Uterus (tissue), 3 donors: ENCODE measurements at regions not wholly inside any gene's neighbourhood (a gene's known extent, or its start where the extent isn't known, plus 50 kb on each side); places are given as distances from the start of the nearest gene placed in this dataset.

ENCODE experiments used
- DNase-seq, 2 donors: peaks; one replicate each; pipeline ENCODE4 v3.0.0-alpha.2; 2019 to 2020
- H3K27ac ChIP-seq, 2 donors: fragments of 200-600 bp; sonication (generic); 1 replicate in 1 of 2; 2 replicates in 1 of 2; pipeline ENCODE4 v1.5.1; 2016 to 2018
- H3K27me3 ChIP-seq, 2 donors: fragments of 200-600 bp; sonication (generic); one replicate each; pipeline ENCODE4 v1.5.1; 2018 to 2019; ENCODE audit warnings: control low read depth in 1 of 2
- H3K36me3 ChIP-seq, 2 donors: fragments of 200-600 bp; sonication (generic); one replicate each; pipeline ENCODE4 v1.5.1; 2019; ENCODE audit warnings: control low read depth in 1 of 2
- H3K4me1 ChIP-seq, 2 donors: fragments of 200-600 bp; sonication (generic); one replicate each; pipeline ENCODE4 v1.5.1; 2018 to 2019; ENCODE audit warnings: control low read depth in 1 of 2
- H3K4me3 ChIP-seq, 2 donors: fragments of 200-600 bp; sonication (generic); 1 replicate in 1 of 2; 2 replicates in 1 of 2; pipeline ENCODE4 v1.5.1; 2018 to 2019; ENCODE audit warnings: mild to moderate bottlenecking in 1 of 2
- H3K9me3 ChIP-seq, 2 donors: fragments of 200-600 bp; sonication (generic); one replicate each; pipeline ENCODE4 v1.5.1; 2019; ENCODE audit warnings: control low read depth in 1 of 2
- POLR2A ChIP-seq, 2 donors: fragments of 450-650 bp; IDR thresholded peaks; one replicate each; pipeline ENCODE4 v1.6.1; 2016; ENCODE audit warnings: antibody characterized with exemption in 2 of 2, mild to moderate bottlenecking in 1 of 2, moderate library complexity in 1 of 2
- intact Hi-C: fragments of 100-400 bp; cut with DNase I; formaldehyde crosslinking; loops from one replicate; pipeline ENCODE4 v1.15.1; 2023; ENCODE audit warnings: low total_unique reads
- TF ChIP-seq, protein P1 (sequence below), 4 experiments: fragments of 200-600 bp in 2 of 4; fragments of 450-650 bp in 2 of 4; sonication (generic) in 2 of 4; IDR thresholded peaks; one replicate each; pipeline ENCODE4 v1.5.1; 2016 to 2019; ENCODE audit warnings: antibody characterized with exemption in 4 of 4, mild to moderate bottlenecking in 2 of 4, moderate library complexity in 1 of 4
- donor health status: DM: yes; HTN: yes; CAD: no.

- no peak overlapping the region for H3K27ac ChIP-seq
- TF ChIP-seq, protein P1, sequence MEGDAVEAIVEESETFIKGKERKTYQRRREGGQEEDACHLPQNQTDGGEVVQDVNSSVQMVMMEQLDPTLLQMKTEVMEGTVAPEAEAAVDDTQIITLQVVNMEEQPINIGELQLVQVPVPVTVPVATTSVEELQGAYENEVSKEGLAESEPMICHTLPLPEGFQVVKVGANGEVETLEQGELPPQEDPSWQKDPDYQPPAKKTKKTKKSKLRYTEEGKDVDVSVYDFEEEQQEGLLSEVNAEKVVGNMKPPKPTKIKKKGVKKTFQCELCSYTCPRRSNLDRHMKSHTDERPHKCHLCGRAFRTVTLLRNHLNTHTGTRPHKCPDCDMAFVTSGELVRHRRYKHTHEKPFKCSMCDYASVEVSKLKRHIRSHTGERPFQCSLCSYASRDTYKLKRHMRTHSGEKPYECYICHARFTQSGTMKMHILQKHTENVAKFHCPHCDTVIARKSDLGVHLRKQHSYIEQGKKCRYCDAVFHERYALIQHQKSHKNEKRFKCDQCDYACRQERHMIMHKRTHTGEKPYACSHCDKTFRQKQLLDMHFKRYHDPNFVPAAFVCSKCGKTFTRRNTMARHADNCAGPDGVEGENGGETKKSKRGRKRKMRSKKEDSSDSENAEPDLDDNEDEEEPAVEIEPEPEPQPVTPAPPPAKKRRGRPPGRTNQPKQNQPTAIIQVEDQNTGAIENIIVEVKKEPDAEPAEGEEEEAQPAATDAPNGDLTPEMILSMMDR (IDR thresholded peaks at IDR 0.05) = no peak
- no peak for TF ChIP-seq POLR2A (IDR thresholded peaks at IDR 0.05)
- DNase-seq = no peak
- no peaks in the 10 kb centered on the region for H3K27me3 ChIP-seq
- H3K4me3 ChIP-seq = no peak overlapping the region
- H3K36me3 ChIP-seq = no peaks in the 10 kb centered on the region
- intact Hi-C loops = no loop called here
- no peaks in the 10 kb centered on the region for H3K9me3 ChIP-seq
- no peaks in the 10 kb centered on the region for H3K4me1 ChIP-seq
These were observed 296.9 kb upstream of the HS6ST1 start for GRCh38 chr2:128615571-128615970.

GRCh38 chr2:128617029-128617590 is 298.4 kb upstream of the HS6ST1 start:
- no peak for DNase-seq
- Histone ChIP-seq H3K36me3 (no peaks in the 10 kb centered on the region), H3K9me3 (no peaks in the 10 kb centered on the region), H3K27me3 (no peaks in the 10 kb centered on the region), H3K4me1 (no peaks in the 10 kb centered on the region), H3K27ac (no peak overlapping the region), H3K4me3 (no peak overlapping the region)
- TF ChIP-seq, protein P1 (IDR thresholded peaks at IDR 0.05) = no peak
- TF ChIP-seq POLR2A (IDR thresholded peaks at IDR 0.05) = no peak
- intact Hi-C loops = no loop called here

GRCh38 chr2:128617661-128618060 is 299.0 kb upstream of the HS6ST1 start:
- no peak for DNase-seq

DNA sequence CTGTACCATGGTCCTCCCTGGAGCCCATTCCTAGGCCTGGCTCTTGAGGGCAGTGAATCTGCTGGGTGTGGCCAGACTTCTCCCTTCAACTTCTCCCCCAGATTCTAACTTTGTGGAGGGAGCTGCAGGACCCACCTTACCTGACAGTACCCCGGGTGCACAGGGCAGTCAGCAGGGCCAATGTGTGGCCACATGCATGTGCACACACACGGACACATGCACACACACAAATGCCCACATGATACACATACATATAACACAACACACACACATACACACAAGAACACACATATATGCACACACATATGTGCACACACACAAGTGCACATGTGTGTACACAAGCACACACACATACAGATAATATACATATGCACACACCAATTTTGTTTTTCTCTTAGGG is 300.0 kb upstream of the HS6ST1 start:
- Histone ChIP-seq H3K9me3 (no peaks in the 10 kb centered on the region), H3K36me3 (no peaks in the 10 kb centered on the region), H3K4me3 (no peak overlapping the region), H3K4me1 (no peaks in the 10 kb centered on the region), H3K27me3 (no peaks in the 10 kb centered on the region), H3K27ac (no peak overlapping the region)
- intact Hi-C loops = no loop called here
- no peak for TF ChIP-seq POLR2A (IDR thresholded peaks at IDR 0.05)
- TF ChIP-seq, protein P1 (IDR thresholded peaks at IDR 0.05) = no peak
- DNase-seq = no peak

More at GRCh38 chr2:128617661-128618060, 299.0 kb upstream of the HS6ST1 start:
- intact Hi-C loops = no loop called here
- Histone ChIP-seq H3K27ac (no peak overlapping the region), H3K27me3 (no peaks in the 10 kb centered on the region), H3K9me3 (no peaks in the 10 kb centered on the region), H3K4me1 (no peaks in the 10 kb centered on the region), H3K4me3 (no peak overlapping the region), H3K36me3 (no peaks in the 10 kb centered on the region)
- no peak for TF ChIP-seq POLR2A (IDR thresholded peaks at IDR 0.05)
- TF ChIP-seq, protein P1 (IDR thresholded peaks at IDR 0.05) = no peak

DNA sequence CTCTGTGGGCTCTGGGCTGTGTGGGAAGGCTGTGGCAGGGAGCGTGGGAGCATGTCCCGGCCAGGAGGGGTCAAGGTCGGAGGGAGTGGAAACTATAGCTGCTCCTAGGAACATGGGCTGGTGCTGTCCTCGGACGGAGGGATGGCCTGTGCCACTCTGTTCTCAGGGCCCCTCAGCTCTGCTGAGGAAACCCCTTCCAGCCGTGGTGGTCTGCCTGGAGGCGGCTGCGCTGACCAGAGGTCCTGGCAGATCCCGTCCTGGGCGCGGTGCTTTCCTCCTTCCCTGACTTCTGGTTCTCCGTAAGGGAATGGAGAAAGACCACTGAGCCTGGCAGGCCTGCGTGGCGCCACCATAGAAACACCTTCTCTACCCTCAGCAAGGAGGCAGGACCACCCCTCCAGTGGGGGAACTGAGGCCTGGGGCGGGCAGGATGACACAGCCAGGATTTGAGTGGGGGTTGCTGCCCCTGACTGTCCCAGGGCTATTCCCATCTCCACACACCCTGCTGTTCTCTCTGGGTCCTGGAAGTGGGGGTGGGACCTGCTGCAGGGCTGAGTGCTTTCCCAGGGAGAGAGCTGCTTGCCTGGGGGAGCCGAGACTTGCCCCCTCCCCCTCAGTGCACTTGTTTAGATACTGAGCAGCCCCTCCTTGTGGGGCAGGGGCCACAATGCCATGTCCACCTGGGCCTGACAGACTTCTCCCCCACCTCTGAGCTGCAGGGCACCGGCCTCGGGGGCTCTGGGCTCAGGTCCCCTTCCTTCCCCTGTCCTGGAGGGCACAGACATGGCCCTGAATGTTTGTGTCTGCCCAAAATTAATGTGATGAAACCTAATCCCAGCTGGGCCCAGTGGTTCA is 301.0 kb upstream of the HS6ST1 start:
- DNase-seq = no peak
- intact Hi-C loops = no loop called here
- no peak overlapping the region for H3K27ac ChIP-seq
- H3K4me1 ChIP-seq = no peaks in the 10 kb centered on the region
- H3K36me3 ChIP-seq = no peaks in the 10 kb centered on the region
- no peak overlapping the region for H3K4me3 ChIP-seq
- no peaks in the 10 kb centered on the region for H3K27me3 ChIP-seq
- no peaks in the 10 kb centered on the region for H3K9me3 ChIP-seq
- TF ChIP-seq, protein P1 (IDR thresholded peaks at IDR 0.05) = no peak
- no peak for TF ChIP-seq POLR2A (IDR thresholded peaks at IDR 0.05)
